IMR-90 (cell line): ENCODE measurements at regions not wholly inside any gene's neighbourhood (a gene's known extent, or its start where the extent isn't known, plus 50 kb on each side); places are given as distances from the start of the nearest gene placed in this dataset.

Source experiments
- ATAC-seq: fragments of 200-7000 bp; cut with Tn5 transposase; 2 replicates; pipeline ENCODE4 v1.9.1; 2020; ENCODE audit warnings: low read depth, mild to moderate bottlenecking, moderate library complexity
- BruUV-seq: library from RNA; stranded (reverse); fragments of 400-500 nt; replicated peaks from 2 replicates; lab custom pipeline; 2021; lab: Mats Ljungman, UMichigan
- CTCF ChIA-PET: fragments of 300-600 bp; formaldehyde crosslinking; extraction: SDS; loops from one replicate; lab custom pipeline; 2021; ENCODE audit warnings: antibody characterized with exemption; lab: Yijun Ruan, JAX
- POLR2A ChIA-PET: fragments of 300-600 bp; sonication (Branson Sonifier 250); formaldehyde crosslinking; loops from one replicate; lab custom pipeline; 2022; ENCODE audit warnings: antibody characterized with exemption; ENCODE audit not compliant: unreplicated experiment; lab: Charles Lee
- DNase-seq: peaks from one replicate; pipeline ENCODE4 v3.0.0; 2013
- H2AFZ ChIP-seq: replicated peaks from 2 replicates; pipeline ENCODE3; 2013; ENCODE audit warnings: low read length, mild to moderate bottlenecking; ENCODE audit not compliant: poor library complexity
- H2AK5ac ChIP-seq: 2 replicates; pipeline ENCODE4 v1.6.1; 2013; ENCODE audit warnings: low read depth, low read length, inconsistent platforms
- H2AK9ac ChIP-seq: replicated peaks from 2 replicates; pipeline ENCODE3; 2013; ENCODE audit warnings: mild to moderate bottlenecking, low read depth, low read length, moderate library complexity; ENCODE audit not compliant: poor library complexity
- H2BK120ac ChIP-seq: 2 replicates; pipeline ENCODE4 v1.6.1; 2013; ENCODE audit warnings: low read depth, low read length, inconsistent platforms
- H2BK15ac ChIP-seq: 3 replicates; pipeline ENCODE4 v1.6.1; 2013; ENCODE audit warnings: low read depth, low read length, inconsistent platforms
- H2BK20ac ChIP-seq: 2 replicates; pipeline ENCODE4 v1.6.1; 2013; ENCODE audit warnings: low read depth, mild to moderate bottlenecking, inconsistent platforms, low read length, moderate library complexity
- H2BK5ac ChIP-seq: 2 replicates; pipeline ENCODE4 v1.6.1; 2013; ENCODE audit warnings: mild to moderate bottlenecking, low read depth, low read length, inconsistent platforms; ENCODE audit not compliant: poor library complexity, severe bottlenecking
- H3K14ac ChIP-seq: replicated peaks from 2 replicates; pipeline ENCODE4 v1.6.1; 2013; ENCODE audit warnings: low read depth, low read length, inconsistent platforms
- H3K18ac ChIP-seq: 2 replicates; pipeline ENCODE4 v1.6.1; 2013; ENCODE audit warnings: low read depth, low read length, control low read depth
- H3K23ac ChIP-seq: 2 replicates; pipeline ENCODE4 v1.6.1; 2013; ENCODE audit warnings: low read depth, low read length, inconsistent platforms
- H3K27ac ChIP-seq: 2 replicates; pipeline ENCODE4 v1.5.1; 2013; ENCODE audit warnings: mild to moderate bottlenecking, control low read depth, low read length; ENCODE audit not compliant: insufficient read depth
- H3K27me3 ChIP-seq: 2 replicates; pipeline ENCODE4 v1.6.1; 2013; ENCODE audit warnings: low read length; ENCODE audit not compliant: control insufficient read depth, insufficient read depth
- H3K36me3 ChIP-seq: 2 replicates; pipeline ENCODE4 v1.6.1; 2013; ENCODE audit warnings: low read length, mixed read lengths; ENCODE audit not compliant: control insufficient read depth, insufficient read depth
- H3K4ac ChIP-seq: 2 replicates; pipeline ENCODE4 v1.6.1; 2013; ENCODE audit warnings: low read depth, low read length, inconsistent platforms
- H3K4me1 ChIP-seq: 2 replicates; pipeline ENCODE4 v1.6.1; 2013; ENCODE audit warnings: low read length, mixed read lengths; ENCODE audit not compliant: control insufficient read depth, insufficient read depth
- H3K4me2 ChIP-seq: 2 replicates; pipeline ENCODE4 v1.6.1; 2013; ENCODE audit warnings: low read depth, mild to moderate bottlenecking, control low read depth, low read length, moderate library complexity
- H3K4me3 ChIP-seq: 2 replicates; pipeline ENCODE4 v1.5.1; 2013; ENCODE audit warnings: low read depth, mild to moderate bottlenecking, control low read depth, low read length, moderate library complexity; ENCODE audit not compliant: insufficient read depth
- H3K56ac ChIP-seq: 2 replicates; pipeline ENCODE4 v1.6.1; 2013; ENCODE audit warnings: low read length, inconsistent platforms; ENCODE audit not compliant: insufficient read depth; ENCODE audit errors: extremely low read depth
- H3K79me1 ChIP-seq, 2 experiments: 2 replicates each; pipeline ENCODE4 v1.6.1; 2013; ENCODE audit warnings: low read length in 2 of 2, inconsistent platforms in 1 of 2, low read depth in 1 of 2
- H3K9ac ChIP-seq: 2 replicates; pipeline ENCODE4 v1.6.1; 2013; ENCODE audit warnings: low read depth, low read length, control low read depth
- H3K9me1 ChIP-seq: 2 replicates; pipeline ENCODE4 v1.6.1; 2013; ENCODE audit warnings: low read length, inconsistent platforms; ENCODE audit not compliant: insufficient read depth
- H3K9me3 ChIP-seq: 2 replicates; pipeline ENCODE4 v1.6.1; 2013; ENCODE audit warnings: low read length; ENCODE audit not compliant: control insufficient read depth, insufficient read depth
- H4K20me1 ChIP-seq: 2 replicates; pipeline ENCODE4 v1.6.1; 2013; ENCODE audit warnings: low read length, inconsistent platforms; ENCODE audit not compliant: insufficient read depth
- H4K5ac ChIP-seq: 2 replicates; pipeline ENCODE4 v1.6.1; 2013; ENCODE audit warnings: mild to moderate bottlenecking, low read depth, low read length, control low read depth
- H4K8ac ChIP-seq, 2 experiments: 2 replicates each; pipeline ENCODE4 v1.6.1; 2013; ENCODE audit warnings: low read depth in 2 of 2, low read length in 2 of 2, control low read depth in 1 of 2, inconsistent platforms in 1 of 2
- H4K91ac ChIP-seq: 2 replicates; pipeline ENCODE4 v1.6.1; 2013; ENCODE audit warnings: low read depth, low read length, inconsistent platforms; ENCODE audit not compliant: insufficient read depth
- WGBS, 2 experiments: methylation state at CpG; one replicate each; pipeline versions ENCODE4 v1.1.5 to v1.1.7; 2013; ENCODE audit warnings: missing lambda C conversion rate in 2 of 2; ENCODE audit not compliant: insufficient read length in 1 of 2; ENCODE audit errors: extremely low coverage in 2 of 2; 5-methylcytosine and 5-hydroxymethylcytosine counted together
- dilution Hi-C: fragments of 300-500 bp; cut with HindIII; formaldehyde crosslinking; loops from one replicate; pipeline ENCODE4 v1.14.3; 2018; ENCODE audit warnings: low sequenced_read_pairs; ENCODE audit not compliant: unreplicated experiment
- in situ Hi-C: fragments of 300-500 bp; cut with MboI; formaldehyde crosslinking; loops from 3 replicates; pipeline ENCODE4 v1.14.3; 2019; ENCODE audit warnings: low sequenced_read_pairs, inconsistent platforms, mixed read lengths
- intact Hi-C: fragments of 100-400 bp; cut with micrococcal nuclease; formaldehyde crosslinking; loops from 2 replicates; pipeline ENCODE4 v1.10.0; 2022
- TF ChIP-seq, protein P1 (sequence below): fragments of 150-350 bp; IDR thresholded peaks from 2 replicates; pipeline ENCODE4 v1.6.1; 2017; ENCODE audit warnings: mild to moderate bottlenecking, antibody characterized with exemption, low read length, low read depth

DNA sequence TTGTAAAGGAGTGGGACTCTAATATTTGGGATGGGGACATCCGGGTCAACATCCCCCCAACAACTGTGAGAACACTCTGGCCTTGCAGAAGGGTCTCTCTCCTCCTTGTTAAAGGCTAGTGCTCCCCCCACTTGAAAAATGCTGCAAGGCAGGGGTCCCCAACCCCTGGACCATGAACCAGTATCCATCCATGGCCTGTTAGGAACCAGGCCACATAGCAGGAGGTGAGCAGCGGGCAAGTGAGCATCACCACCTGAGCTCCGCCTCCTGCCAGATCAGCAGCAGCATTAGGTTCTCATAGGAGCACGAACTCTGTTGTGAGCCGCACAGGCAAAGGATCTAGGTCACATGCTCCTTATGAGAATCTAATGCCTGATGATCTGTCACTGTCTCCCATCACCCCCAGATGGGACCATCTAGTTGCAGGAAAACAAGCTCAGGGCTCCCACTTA is 243.9 kb upstream of the ID2 start:
- Histone ChIP-seq H4K5ac (no peak overlapping the region), H3K4me1 (no peaks in the 10 kb centered on the region), H3K36me3 (no peaks in the 10 kb centered on the region), H3K79me1 (no peaks in the 10 kb centered on the region), H2AFZ (no peak overlapping the region), H2BK15ac (no peak overlapping the region), H3K9ac (no peak overlapping the region), H3K9me1 (no peaks in the 10 kb centered on the region), H3K23ac (no peak overlapping the region), H2BK5ac (no peak overlapping the region), H3K18ac (no peak overlapping the region), H2BK120ac (no peak overlapping the region), H2AK9ac (no peak overlapping the region), H2AK5ac (no peak overlapping the region), H3K14ac (no peak overlapping the region), H3K56ac (no peak overlapping the region), H2BK20ac (no peak overlapping the region), H4K8ac (no peak overlapping the region), H3K4ac (no peak overlapping the region), H3K27me3 (peaks cover 2% of the 10 kb centered on the region), H3K9me3 (no peaks in the 10 kb centered on the region), H4K91ac (no peak overlapping the region), H3K4me2 (no peak overlapping the region), H3K4me3 (no peak overlapping the region), H3K27ac (no peak overlapping the region), H4K20me1 (no peaks in the 10 kb centered on the region)
- in situ Hi-C loops = no loop called here
- POLR2A ChIA-PET = no interaction called here
- dilution Hi-C loops = no loop called here
- TF ChIP-seq, protein P1, sequence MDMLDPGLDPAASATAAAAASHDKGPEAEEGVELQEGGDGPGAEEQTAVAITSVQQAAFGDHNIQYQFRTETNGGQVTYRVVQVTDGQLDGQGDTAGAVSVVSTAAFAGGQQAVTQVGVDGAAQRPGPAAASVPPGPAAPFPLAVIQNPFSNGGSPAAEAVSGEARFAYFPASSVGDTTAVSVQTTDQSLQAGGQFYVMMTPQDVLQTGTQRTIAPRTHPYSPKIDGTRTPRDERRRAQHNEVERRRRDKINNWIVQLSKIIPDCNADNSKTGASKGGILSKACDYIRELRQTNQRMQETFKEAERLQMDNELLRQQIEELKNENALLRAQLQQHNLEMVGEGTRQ = no peak
- BruUV-seq = no TSS peak
- intact Hi-C loops = no loop called here
- ATAC-seq (no peak), DNase-seq (no peak)
- CTCF ChIA-PET = no interaction called here
- no CpG with 5 or more reads among the region's 5 CpGs for WGBS, 2 experiments
